Hematopoietic multipotent progenitor cell treated with erythropoietin and hydrocortisone succinate and interleukin-3 and kit ligand, for 6 days (in vitro differentiated cells): ENCODE measurements at regions not wholly inside any gene's neighbourhood (a gene's known extent, or its start where the extent isn't known, plus 50 kb on each side); places are given as distances from the start of the nearest gene placed in this dataset.
"Not testable (repeated sequence)": the region's sequence is repeated elsewhere in the genome, so short reads cannot be mapped to it uniquely, and the experiment has no call there.

Experiments used
- DNase-seq: peaks from one replicate; pipeline ENCODE4 v3.0.0-alpha.2; 2015

GRCh38 chr18:5717256-5717655 lies 173.5 kb upstream of the EPB41L3 start:
- no peak for DNase-seq

- DNase-seq: no peak
Observed at GRCh38 chr18:5710676-5711075, 166.9 kb upstream of the EPB41L3 start.

- no peak for DNase-seq
Observed at GRCh38 chr18:5710235-5710634, 166.4 kb upstream of the EPB41L3 start.

- DNase-seq: no peak
Observed at GRCh38 chr18:5709476-5710095, 165.8 kb upstream of the EPB41L3 start.

GRCh38 chr18:5707586-5707985 lies 163.8 kb upstream of the EPB41L3 start:
- no peak for DNase-seq

- no peak for DNase-seq
Observed at GRCh38 chr18:5705393-5705792, 161.6 kb upstream of the EPB41L3 start.

- DNase-seq: no peak
Observed at GRCh38 chr18:5704847-5705246, 161.1 kb upstream of the EPB41L3 start.

- DNase-seq: not testable (repeated sequence)
Observed at GRCh38 chr18:5702016-5702415, 158.2 kb upstream of the EPB41L3 start.

- no peak for DNase-seq
Observed at GRCh38 chr18:5693699-5694294, 150.0 kb upstream of the EPB41L3 start.

- no peak for DNase-seq
Observed at GRCh38 chr18:5678779-5679406, 135.1 kb upstream of the EPB41L3 start.

- DNase-seq: no peak
Observed at GRCh38 chr18:5678278-5678677, 134.5 kb upstream of the EPB41L3 start.

GRCh38 chr18:5673616-5674015 lies 129.8 kb upstream of the EPB41L3 start:
- DNase-seq: no peak

- no peak for DNase-seq
Observed at GRCh38 chr18:5669585-5669984, 125.8 kb upstream of the EPB41L3 start.

- DNase-seq: no peak
Observed at GRCh38 chr18:5668087-5668715, 124.4 kb upstream of the EPB41L3 start.

- DNase-seq: no peak
Observed at GRCh38 chr18:5667356-5667755, 123.6 kb upstream of the EPB41L3 start.

- DNase-seq: no peak
Observed at GRCh38 chr18:5662586-5663090, 118.8 kb upstream of the EPB41L3 start.

- no peak for DNase-seq
Observed at GRCh38 chr18:5661179-5661578, 117.4 kb upstream of the EPB41L3 start.

- no peak for DNase-seq
Observed at GRCh38 chr18:5653802-5654201, 110.0 kb upstream of the EPB41L3 start.

GRCh38 chr18:5651736-5652135 lies 107.9 kb upstream of the EPB41L3 start:
- no peak for DNase-seq

GRCh38 chr18:5649439-5649838 lies 105.6 kb upstream of the EPB41L3 start:
- DNase-seq: no peak

GRCh38 chr18:5646739-5647138 lies 102.9 kb upstream of the EPB41L3 start:
- DNase-seq: no peak

- DNase-seq: no peak
Observed at GRCh38 chr18:5643288-5643687, 99.5 kb upstream of the EPB41L3 start.

- no peak for DNase-seq
Observed at GRCh38 chr18:5640939-5641338, 97.1 kb upstream of the EPB41L3 start.

- no peak for DNase-seq
Observed at GRCh38 chr18:5639131-5639530, 95.3 kb upstream of the EPB41L3 start.
